B cell (primary cell): ENCODE measurements at regions not wholly inside any gene's neighbourhood (a gene's known extent, or its start where the extent isn't known, plus 50 kb on each side); places are given as distances from the start of the nearest gene placed in this dataset.

Experiments used
- ATAC-seq: fragments of 200-7000 bp; cut with Tn5 transposase; one replicate; pipeline ENCODE4 v1.10.0; 2021; ENCODE audit warnings: low read depth, mild to moderate bottlenecking, moderate number of reproducible peaks, moderate library complexity
- CTCF ChIA-PET: fragments of 350-600 bp; sonication (Branson Sonifier 250); formaldehyde crosslinking; loops from one replicate; lab custom pipeline; 2021; ENCODE audit warnings: antibody characterized with exemption, inconsistent platforms; lab: Charles Lee
- POLR2A ChIA-PET: fragments of 350-600 bp; sonication (Branson Sonifier 250); formaldehyde crosslinking; loops from one replicate; lab custom pipeline; 2021; ENCODE audit warnings: antibody characterized with exemption; lab: Charles Lee
- DNase-seq: peaks from one replicate; pipeline ENCODE4 v3.0.0; 2013
- H2AFZ ChIP-seq: 2 replicates; pipeline ENCODE4 v1.6.1; 2012; ENCODE audit warnings: mild to moderate bottlenecking, low read depth, low read length; ENCODE audit not compliant: insufficient read depth, poor library complexity, severe bottlenecking
- H3K27ac ChIP-seq, 2 donors: 1 replicate in 1 of 2; 2 replicates in 1 of 2; pipeline ENCODE4 v1.5.1; 2012 to 2013; ENCODE audit warnings: low read length in 2 of 2, mild to moderate bottlenecking in 2 of 2, moderate library complexity in 1 of 2
- H3K27me3 ChIP-seq, 4 experiments: fragments of 200-600 bp in 1 of 4; sonication (generic) in 1 of 4; replicated peaks in 1 of 4; 1 replicate in 2 of 4; 2 replicates in 2 of 4; pipeline versions ENCODE4 v1.6.1 to v1.7.0; 2013 to 2016; ENCODE audit warnings: low read length in 3 of 4, mild to moderate bottlenecking in 2 of 4, mixed read lengths in 1 of 4, moderate library complexity in 1 of 4; ENCODE audit not compliant: insufficient read depth in 4 of 4, control insufficient read depth in 3 of 4; ENCODE audit errors: control extremely low read depth in 1 of 4
- H3K36me3 ChIP-seq, 2 experiments: replicated peaks in 1 of 2; 1 replicate in 1 of 2; 2 replicates in 1 of 2; pipeline versions ENCODE4 v1.6.1 to v1.7.1; 2013; ENCODE audit warnings: low read length in 1 of 2; ENCODE audit not compliant: insufficient read depth in 2 of 2, control insufficient read depth in 1 of 2; ENCODE audit errors: control extremely low read depth in 1 of 2, extremely low read depth in 1 of 2
- H3K4me1 ChIP-seq, 2 donors: fragments of 200-600 bp in 1 of 2; sonication (generic) in 1 of 2; 1 replicate in 1 of 2; 2 replicates in 1 of 2; pipeline versions ENCODE4 v1.5.1 to v1.6.1; 2013 to 2017; ENCODE audit warnings: low read length in 2 of 2; ENCODE audit not compliant: control insufficient read depth in 2 of 2, insufficient read depth in 2 of 2
- H3K4me2 ChIP-seq: replicated peaks from 2 replicates; pipeline ENCODE3; 2012; ENCODE audit warnings: mild to moderate bottlenecking, low read depth, low read length; ENCODE audit not compliant: poor library complexity, severe bottlenecking
- H3K4me3 ChIP-seq, 5 experiments: fragments of 200-600 bp in 1 of 5; sonication (generic) in 1 of 5; 1 replicate in 3 of 5; 2 replicates in 2 of 5; pipeline versions ENCODE4 v1.5.1 to v1.7.0; 2011 to 2016; ENCODE audit warnings: low read length in 4 of 5, mild to moderate bottlenecking in 4 of 5, low read depth in 2 of 5, control low read depth in 1 of 5, moderate library complexity in 1 of 5; ENCODE audit not compliant: insufficient read depth in 1 of 5; ENCODE audit errors: control extremely low read depth in 1 of 5, extremely low read depth in 1 of 5
- H3K79me2 ChIP-seq: fragments of 200-600 bp; sonication (generic); one replicate; pipeline ENCODE4 v1.6.0; 2016; ENCODE audit warnings: low read length; ENCODE audit not compliant: control insufficient read depth, insufficient read depth
- H3K9ac ChIP-seq: fragments of 200-600 bp; sonication (generic); 2 replicates; pipeline ENCODE4 v1.6.1; 2017; ENCODE audit warnings: mild to moderate bottlenecking, low read length, moderate library complexity
- H3K9me3 ChIP-seq, 3 donors: one replicate each; pipeline versions ENCODE4 v1.6.1 to v1.7.1; 2013; ENCODE audit warnings: low read length in 2 of 3; ENCODE audit not compliant: control insufficient read depth in 2 of 3, insufficient read depth in 1 of 3; ENCODE audit errors: control extremely low read depth in 1 of 3
- H4K20me1 ChIP-seq: 2 replicates; pipeline ENCODE4 v1.6.0; 2012; ENCODE audit warnings: mild to moderate bottlenecking, low read length; ENCODE audit not compliant: insufficient read depth, control insufficient read depth, poor library complexity, severe bottlenecking
- H3K27ac Mint-ChIP-seq: one replicate; pipeline ENCODE4 v1.8.0; 2021; ENCODE audit warnings: mixed read lengths
- H3K27me3 Mint-ChIP-seq: one replicate; pipeline ENCODE4 v1.8.0; 2021; ENCODE audit warnings: mixed read lengths
- H3K4me1 Mint-ChIP-seq: one replicate; pipeline ENCODE4 v1.8.0; 2021; ENCODE audit warnings: mixed read lengths
- H3K4me3 Mint-ChIP-seq: one replicate; pipeline ENCODE4 v1.8.0; 2021; ENCODE audit warnings: mixed read lengths
- H3K9me3 Mint-ChIP-seq: one replicate; pipeline ENCODE4 v1.8.0; 2022; ENCODE audit warnings: mixed read lengths; ENCODE audit not compliant: insufficient read depth
- CTCF ChIP-seq: fragments of 200-600 bp; IDR thresholded peaks from one replicate; pipeline ENCODE4 v1.8.0; 2022; ENCODE audit warnings: antibody characterized with exemption, mild to moderate bottlenecking
- EZH2 ChIP-seq: IDR thresholded peaks from 2 replicates; pipeline ENCODE4 v1.6.1; 2012; ENCODE audit warnings: borderline replicate concordance, low read depth, mild to moderate bottlenecking, moderate library complexity, low read length; ENCODE audit not compliant: insufficient read depth, poor library complexity, severe bottlenecking
- WGBS: methylation state at CpG from one replicate; pipeline ENCODE4 v1.1.5; 2013; ENCODE audit warnings: missing lambda C conversion rate; ENCODE audit not compliant: insufficient coverage; 5-methylcytosine and 5-hydroxymethylcytosine counted together
- intact Hi-C: fragments of 100-400 bp; cut with micrococcal nuclease; formaldehyde crosslinking; loops from one replicate; pipeline ENCODE4 v1.10.0; 2022

- no peak for ATAC-seq
- Mint-ChIP-seq H3K9me3 (peaks cover 16% of the 10 kb centered on the region), H3K27ac (no peak overlapping the region)
Observed at GRCh38 chr19:28341810-28342350, 871.1 kb downstream of the UQCRFS1 start.

GRCh38 chr19:28334419-28334818 is 878.5 kb downstream of the UQCRFS1 start:
- CTCF ChIA-PET = no interaction called here
- TF ChIP-seq EZH2 (no peak), CTCF (no peak)
- ATAC-seq = no peak

More at GRCh38 chr19:28341810-28342350, 871.1 kb downstream of the UQCRFS1 start:
- Histone ChIP-seq H3K4me1 (no peaks in the 10 kb centered on the region), H3K79me2 (no peaks in the 10 kb centered on the region), H4K20me1 (no peaks in the 10 kb centered on the region), H2AFZ (no peak overlapping the region), H3K36me3 (no peaks in the 10 kb centered on the region), H3K4me2 (no peak overlapping the region), H3K4me3 (no peak overlapping the region), H3K9me3 (peaks cover under 1 to 3% (median 3%) of the 10 kb centered on the region in 3 donors), H3K27me3 (no peaks in the 10 kb centered on the region), H3K9ac (no peak overlapping the region), H3K27ac (no peak overlapping the region)
- ChIA-PET POLR2A (no interaction called here), CTCF (no interaction called here)
- intact Hi-C loops = no loop called here
- no peak overlapping the region for H3K4me3 Mint-ChIP-seq
- no peak for TF ChIP-seq EZH2
- TF ChIP-seq CTCF = no peak
- no peaks in the 10 kb centered on the region for H3K27me3 Mint-ChIP-seq
- WGBS = 83% methylated on average over 3 of the region's 5 CpGs
- no peaks in the 10 kb centered on the region for H3K4me1 Mint-ChIP-seq
- no peak for DNase-seq

More at GRCh38 chr19:28334419-28334818, 878.5 kb downstream of the UQCRFS1 start:
- Histone ChIP-seq H3K4me3 (no peak overlapping the region), H4K20me1 (no peaks in the 10 kb centered on the region), H3K4me2 (no peak overlapping the region), H3K9ac (no peak overlapping the region), H2AFZ (no peak overlapping the region), H3K4me1 (no peaks in the 10 kb centered on the region), H3K79me2 (no peaks in the 10 kb centered on the region), H3K27me3 (no peaks in the 10 kb centered on the region), H3K9me3 (peaks cover 0 to 20% (median 3%) of the 10 kb centered on the region in 3 donors), H3K36me3 (no peaks in the 10 kb centered on the region), H3K27ac (no peak overlapping the region)
- H3K9me3 Mint-ChIP-seq = peaks cover 10% of the 10 kb centered on the region
- H3K4me1 Mint-ChIP-seq = no peaks in the 10 kb centered on the region
- no peak for DNase-seq
- intact Hi-C loops = no loop called here
- H3K4me3 Mint-ChIP-seq = no peak overlapping the region
- H3K27ac Mint-ChIP-seq = no peak overlapping the region
- no peaks in the 10 kb centered on the region for H3K27me3 Mint-ChIP-seq
- WGBS = 76% methylated on average over 4 of the region's 4 CpGs
- POLR2A ChIA-PET = no interaction called here
